T-helper 22 cell (primary cell): ENCODE measurements at regions not wholly inside any gene's neighbourhood (a gene's known extent, or its start where the extent isn't known, plus 50 kb on each side); places are given as distances from the start of the nearest gene placed in this dataset.
"Not testable (repeated sequence)": the region's sequence is repeated elsewhere in the genome, so short reads cannot be mapped to it uniquely, and the experiment has no call there.

Source experiments
- DNase-seq: peaks from one replicate; pipeline ENCODE4 v3.0.0-alpha.2; 2020; ENCODE audit warnings: low read depth

- DNase-seq: no peak
Observed at GRCh38 chr2:84052043-84052442, 407.0 kb downstream of the SUCLG1 start.

- no peak for DNase-seq
Observed at GRCh38 chr2:84048964-84049363, 410.1 kb downstream of the SUCLG1 start.

- no peak for DNase-seq
Observed at GRCh38 chr2:84041506-84041905, 417.6 kb downstream of the SUCLG1 start.

- DNase-seq: no peak
Observed at GRCh38 chr2:84040281-84040680, 418.8 kb downstream of the SUCLG1 start.

- DNase-seq: no peak
Observed at GRCh38 chr2:84038866-84039265, 420.2 kb downstream of the SUCLG1 start.

- DNase-seq: no peak
Observed at GRCh38 chr2:84033347-84033974, 425.6 kb downstream of the SUCLG1 start.

GRCh38 chr2:84031312-84032050 is 427.6 kb downstream of the SUCLG1 start:
- DNase-seq: no peak

- DNase-seq: no peak
Observed at GRCh38 chr2:84029903-84030575, 429.0 kb downstream of the SUCLG1 start.

GRCh38 chr2:84026818-84027217 is 432.3 kb downstream of the SUCLG1 start:
- DNase-seq: no peak

GRCh38 chr2:84022810-84023431 is 436.2 kb downstream of the SUCLG1 start:
- DNase-seq: no peak

- DNase-seq: no peak
Observed at GRCh38 chr2:84017010-84017409, 442.1 kb downstream of the SUCLG1 start.

- DNase-seq: no peak
Observed at GRCh38 chr2:84016183-84016582, 442.9 kb downstream of the SUCLG1 start.

- no peak for DNase-seq
Observed at GRCh38 chr2:83997889-83998288, 461.2 kb downstream of the SUCLG1 start.

- no peak for DNase-seq
Observed at GRCh38 chr2:83994633-83995179, 464.4 kb downstream of the SUCLG1 start.

- DNase-seq: no peak
Observed at GRCh38 chr2:83993873-83994632, 465.0 kb downstream of the SUCLG1 start.

GRCh38 chr2:83991992-83992391 is 467.1 kb downstream of the SUCLG1 start:
- no peak for DNase-seq

- no peak for DNase-seq
Observed at GRCh38 chr2:83990636-83991035, 468.4 kb downstream of the SUCLG1 start.

GRCh38 chr2:83976628-83977027 is 482.5 kb downstream of the SUCLG1 start:
- DNase-seq: not testable (repeated sequence)

- no peak for DNase-seq
Observed at GRCh38 chr2:83972128-83972527, 487.0 kb downstream of the SUCLG1 start.

GRCh38 chr2:83971547-83971946 is 487.5 kb downstream of the SUCLG1 start:
- no peak for DNase-seq

- DNase-seq: no peak
Observed at GRCh38 chr2:83970217-83970929, 488.7 kb downstream of the SUCLG1 start.
